ENCODE measurements at regions not wholly inside any gene's neighbourhood (a gene's known extent, or its start where the extent isn't known, plus 50 kb on each side); places are given as distances from the start of the nearest gene placed in this dataset.

DNA sequence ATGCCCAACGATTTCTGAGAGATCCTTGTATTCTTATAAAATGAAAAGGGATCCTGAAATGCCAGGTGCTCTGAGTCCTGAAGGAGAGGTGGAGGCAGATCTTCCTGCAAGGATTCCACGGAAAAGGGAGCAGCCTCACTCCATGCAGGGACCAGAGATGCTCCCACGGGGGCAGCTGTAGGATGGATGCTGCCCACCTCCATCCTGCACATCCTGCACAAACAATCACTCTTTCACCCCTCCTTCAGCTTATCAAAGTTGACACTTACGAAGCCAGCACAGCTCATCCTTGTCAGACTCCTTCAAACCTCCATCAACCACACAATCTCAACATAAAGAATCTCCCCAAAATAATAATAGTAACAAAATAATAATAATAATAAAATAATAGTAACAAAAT lies 119.1 kb downstream of the GGTLC2 start:
- H3K9ac ChIP-seq (ENCODE audit: low read depth, low read length), result no peak overlapping the region
- H3K27me3 ChIP-seq (ENCODE audit: control insufficient read depth, insufficient read depth, low read length), result peaks cover 69% of the 10 kb centered on the region
- no peak overlapping the region for H3K27ac ChIP-seq (ENCODE audit: low read depth, low read length)
- H3K4me3 ChIP-seq (ENCODE audit: low read depth, low read length), result no peak overlapping the region
- H3K36me3 ChIP-seq (ENCODE audit: control insufficient read depth, insufficient read depth, low read length), result no peaks in the 10 kb centered on the region
- no peaks in the 10 kb centered on the region for H3K4me1 ChIP-seq (ENCODE audit: control insufficient read depth, insufficient read depth, low read length)
- H3K9me3 ChIP-seq (ENCODE audit: control insufficient read depth, insufficient read depth, low read length), result no peaks in the 10 kb centered on the region

GRCh38 chr22:22764085-22764484 lies 119.7 kb downstream of the GGTLC2 start:
- Histone ChIP-seq H3K9ac (ENCODE audit: low read depth, low read length) (no peak overlapping the region), H3K27me3 (ENCODE audit: control insufficient read depth, insufficient read depth, low read length) (peaks cover 75% of the 10 kb centered on the region)

DNA sequence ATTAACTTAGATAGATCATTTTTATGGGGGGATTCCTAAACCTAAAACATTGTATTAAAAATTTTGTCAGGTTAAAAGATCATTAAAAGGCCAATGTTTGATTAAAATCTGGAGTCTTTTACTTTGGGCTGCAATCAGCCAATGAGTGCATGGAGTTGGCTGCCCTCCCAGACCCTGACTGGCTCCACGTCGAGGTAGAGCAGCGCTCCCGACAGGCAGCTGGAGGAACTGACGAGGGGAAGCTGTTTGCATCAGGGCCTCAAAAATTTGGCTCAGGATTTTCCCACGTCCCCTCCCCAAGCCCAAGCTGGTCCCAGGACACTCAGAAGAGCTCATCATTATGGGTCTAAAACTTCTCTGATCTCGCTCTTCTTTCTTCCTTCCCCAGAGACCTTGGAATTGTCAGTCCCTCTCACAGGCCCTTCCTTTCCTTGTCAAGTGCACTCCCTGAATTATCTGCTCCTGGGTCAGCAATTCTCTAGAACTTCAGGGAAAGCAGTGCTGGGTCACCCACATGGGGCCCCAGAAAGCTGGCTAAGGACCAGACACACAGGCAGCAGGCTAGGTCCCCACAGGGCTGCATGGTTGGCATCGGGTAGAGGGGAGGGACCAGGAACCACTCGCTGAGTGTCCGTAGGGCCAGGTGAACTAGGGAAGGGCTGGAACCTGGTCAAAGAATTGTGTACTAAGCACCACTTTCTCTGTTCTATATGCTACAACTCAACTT lies 119.6 kb upstream of the IGLL5 start:
- Histone ChIP-seq H3K4me3 (ENCODE audit: low read depth, low read length) (no peak overlapping the region), H3K27me3 (ENCODE audit: control insufficient read depth, insufficient read depth, low read length) (peaks cover 78% of the 10 kb centered on the region), H3K4me1 (ENCODE audit: control insufficient read depth, insufficient read depth, low read length) (no peaks in the 10 kb centered on the region), H3K9ac (ENCODE audit: low read depth, low read length) (no peak overlapping the region), H3K9me3 (ENCODE audit: control insufficient read depth, insufficient read depth, low read length) (no peaks in the 10 kb centered on the region), H3K27ac (ENCODE audit: low read depth, low read length) (no peak overlapping the region), H3K36me3 (ENCODE audit: control insufficient read depth, insufficient read depth, low read length) (no peaks in the 10 kb centered on the region)

More at GRCh38 chr22:22764085-22764484, 119.7 kb downstream of the GGTLC2 start:
- H3K4me3 ChIP-seq (ENCODE audit: low read depth, low read length), result no peak overlapping the region
- no peaks in the 10 kb centered on the region for H3K36me3 ChIP-seq (ENCODE audit: control insufficient read depth, insufficient read depth, low read length)
- no peak overlapping the region for H3K27ac ChIP-seq (ENCODE audit: low read depth, low read length)
- no peaks in the 10 kb centered on the region for H3K4me1 ChIP-seq (ENCODE audit: control insufficient read depth, insufficient read depth, low read length)
- no peaks in the 10 kb centered on the region for H3K9me3 ChIP-seq (ENCODE audit: control insufficient read depth, insufficient read depth, low read length)

GRCh38 chr22:22768885-22769284 lies 118.7 kb upstream of the IGLL5 start:
- Histone ChIP-seq H3K27ac (ENCODE audit: low read depth, low read length) (no peak overlapping the region), H3K9ac (ENCODE audit: low read depth, low read length) (no peak overlapping the region), H3K36me3 (ENCODE audit: control insufficient read depth, insufficient read depth, low read length) (no peaks in the 10 kb centered on the region), H3K27me3 (ENCODE audit: control insufficient read depth, insufficient read depth, low read length) (peaks cover 78% of the 10 kb centered on the region), H3K4me1 (ENCODE audit: control insufficient read depth, insufficient read depth, low read length) (no peaks in the 10 kb centered on the region), H3K9me3 (ENCODE audit: control insufficient read depth, insufficient read depth, low read length) (no peaks in the 10 kb centered on the region), H3K4me3 (ENCODE audit: low read depth, low read length) (no peak overlapping the region)

GRCh38 chr22:22769434-22770279 lies 118.0 kb upstream of the IGLL5 start:
- no peaks in the 10 kb centered on the region for H3K36me3 ChIP-seq (ENCODE audit: control insufficient read depth, insufficient read depth, low read length)
- no peak overlapping the region for H3K27ac ChIP-seq (ENCODE audit: low read depth, low read length)
- H3K27me3 ChIP-seq (ENCODE audit: control insufficient read depth, insufficient read depth, low read length), result peaks cover 78% of the 10 kb centered on the region
- H3K9ac ChIP-seq (ENCODE audit: low read depth, low read length), result no peak overlapping the region
- no peaks in the 10 kb centered on the region for H3K9me3 ChIP-seq (ENCODE audit: control insufficient read depth, insufficient read depth, low read length)
- no peaks in the 10 kb centered on the region for H3K4me1 ChIP-seq (ENCODE audit: control insufficient read depth, insufficient read depth, low read length)
- no peak overlapping the region for H3K4me3 ChIP-seq (ENCODE audit: low read depth, low read length)

DNA sequence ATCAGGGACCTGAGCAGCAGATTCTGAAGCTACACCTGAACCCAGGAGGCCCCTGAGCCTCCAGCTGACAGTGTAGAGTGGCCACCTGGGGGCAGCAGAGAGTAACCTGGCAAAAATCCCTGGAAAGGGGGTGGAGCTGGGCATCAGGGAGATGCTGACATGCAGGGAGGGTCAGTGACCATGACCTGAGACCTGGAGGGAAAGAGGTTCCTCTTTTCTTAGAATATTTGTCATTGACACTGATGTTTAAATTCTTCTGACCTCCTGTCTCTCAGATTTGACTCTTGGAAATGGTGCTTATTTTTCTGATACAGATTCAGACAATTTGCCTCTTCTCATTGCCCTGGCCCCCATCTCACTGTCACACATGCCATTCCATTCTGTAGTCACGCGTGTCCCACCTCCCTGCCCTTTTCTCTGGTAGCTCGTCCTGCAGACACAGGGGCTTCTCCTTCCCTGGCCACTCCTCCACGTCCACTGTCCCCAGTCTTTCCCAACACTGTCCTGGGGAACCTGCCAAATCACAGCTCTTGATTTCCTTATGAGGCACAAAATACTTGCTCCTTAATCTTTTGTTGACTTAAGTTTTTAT lies 117.2 kb upstream of the IGLL5 start:
- Histone ChIP-seq H3K27me3 (ENCODE audit: control insufficient read depth, insufficient read depth, low read length) (peaks cover 79% of the 10 kb centered on the region), H3K4me1 (ENCODE audit: control insufficient read depth, insufficient read depth, low read length) (no peaks in the 10 kb centered on the region), H3K4me3 (ENCODE audit: low read depth, low read length) (no peak overlapping the region), H3K27ac (ENCODE audit: low read depth, low read length) (no peak overlapping the region), H3K9ac (ENCODE audit: low read depth, low read length) (no peak overlapping the region), H3K36me3 (ENCODE audit: control insufficient read depth, insufficient read depth, low read length) (no peaks in the 10 kb centered on the region), H3K9me3 (ENCODE audit: control insufficient read depth, insufficient read depth, low read length) (no peaks in the 10 kb centered on the region)

DNA sequence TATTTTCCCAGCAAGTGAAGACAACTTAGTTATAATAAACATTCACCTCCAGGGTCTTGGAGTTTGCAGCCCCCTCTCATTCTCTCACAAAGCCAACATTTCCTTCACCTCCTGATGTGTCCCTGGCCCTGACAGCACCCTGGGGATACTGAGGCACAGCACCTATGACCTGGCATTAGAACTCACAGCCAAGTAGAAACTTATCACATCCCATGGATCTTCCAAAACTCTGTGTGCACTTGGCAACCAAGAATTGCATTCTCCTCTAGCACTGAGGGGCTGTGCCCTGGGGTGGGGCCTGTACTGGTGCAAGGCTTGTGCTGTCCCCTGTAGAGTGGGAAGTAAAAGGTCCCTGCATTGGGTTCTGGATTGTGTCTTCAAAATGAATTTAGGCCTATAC lies 116.7 kb upstream of the IGLL5 start:
- Histone ChIP-seq H3K27me3 (ENCODE audit: control insufficient read depth, insufficient read depth, low read length) (peaks cover 79% of the 10 kb centered on the region), H3K9ac (ENCODE audit: low read depth, low read length) (no peak overlapping the region), H3K4me1 (ENCODE audit: control insufficient read depth, insufficient read depth, low read length) (no peaks in the 10 kb centered on the region), H3K27ac (ENCODE audit: low read depth, low read length) (no peak overlapping the region), H3K4me3 (ENCODE audit: low read depth, low read length) (no peak overlapping the region), H3K36me3 (ENCODE audit: control insufficient read depth, insufficient read depth, low read length) (no peaks in the 10 kb centered on the region), H3K9me3 (ENCODE audit: control insufficient read depth, insufficient read depth, low read length) (no peaks in the 10 kb centered on the region)

DNA sequence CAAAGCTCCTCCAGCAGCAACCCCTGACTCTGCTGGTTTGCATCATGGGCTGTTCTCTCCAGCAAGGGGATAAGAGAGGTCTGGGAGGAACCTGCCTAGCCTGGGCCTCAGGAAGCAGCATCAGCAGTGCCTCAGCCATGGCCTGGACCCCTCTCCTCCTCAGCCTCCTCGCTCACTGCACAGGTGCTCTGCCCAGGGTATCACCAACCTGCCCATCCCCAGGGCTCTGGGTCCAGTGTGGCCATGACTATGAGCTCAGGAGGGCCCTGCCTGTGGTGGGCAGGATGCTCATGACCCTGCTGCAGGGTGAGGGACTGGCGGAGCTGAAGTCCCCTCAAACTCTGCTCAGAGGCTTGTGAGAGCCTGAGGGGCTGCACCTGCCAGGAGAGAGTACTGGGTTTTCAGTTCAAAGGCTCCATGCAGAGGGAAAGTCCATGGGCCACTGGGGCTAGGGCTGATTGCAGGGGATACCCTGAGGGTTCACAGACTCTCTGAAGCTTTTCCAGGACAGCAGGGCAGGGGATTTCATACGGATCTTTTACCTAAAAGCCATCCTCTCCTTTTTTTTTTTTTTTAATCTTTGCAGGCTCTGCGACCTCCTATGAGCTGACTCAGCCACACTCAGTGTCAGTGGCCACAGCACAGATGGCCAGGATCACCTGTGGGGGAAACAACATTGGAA lies 115.8 kb upstream of the IGLL5 start:
- no peaks in the 10 kb centered on the region for H3K9me3 ChIP-seq (ENCODE audit: control insufficient read depth, insufficient read depth, low read length)
- H3K9ac ChIP-seq (ENCODE audit: low read depth, low read length), result no peak overlapping the region
- H3K36me3 ChIP-seq (ENCODE audit: control insufficient read depth, insufficient read depth, low read length), result no peaks in the 10 kb centered on the region
- H3K27ac ChIP-seq (ENCODE audit: low read depth, low read length), result no peak overlapping the region
- H3K4me1 ChIP-seq (ENCODE audit: control insufficient read depth, insufficient read depth, low read length), result no peaks in the 10 kb centered on the region
- no peak overlapping the region for H3K4me3 ChIP-seq (ENCODE audit: low read depth, low read length)
- peaks cover 78% of the 10 kb centered on the region for H3K27me3 ChIP-seq (ENCODE audit: control insufficient read depth, insufficient read depth, low read length)

GRCh38 chr22:22772396-22772795 lies 115.2 kb upstream of the IGLL5 start:
- no peaks in the 10 kb centered on the region for H3K36me3 ChIP-seq (ENCODE audit: control insufficient read depth, insufficient read depth, low read length)
- no peak overlapping the region for H3K9ac ChIP-seq (ENCODE audit: low read depth, low read length)
- H3K4me1 ChIP-seq (ENCODE audit: control insufficient read depth, insufficient read depth, low read length), result no peaks in the 10 kb centered on the region
- no peaks in the 10 kb centered on the region for H3K9me3 ChIP-seq (ENCODE audit: control insufficient read depth, insufficient read depth, low read length)
- H3K27me3 ChIP-seq (ENCODE audit: control insufficient read depth, insufficient read depth, low read length), result peaks cover 78% of the 10 kb centered on the region
- no peak overlapping the region for H3K4me3 ChIP-seq (ENCODE audit: low read depth, low read length)
- no peak overlapping the region for H3K27ac ChIP-seq (ENCODE audit: low read depth, low read length)

DNA sequence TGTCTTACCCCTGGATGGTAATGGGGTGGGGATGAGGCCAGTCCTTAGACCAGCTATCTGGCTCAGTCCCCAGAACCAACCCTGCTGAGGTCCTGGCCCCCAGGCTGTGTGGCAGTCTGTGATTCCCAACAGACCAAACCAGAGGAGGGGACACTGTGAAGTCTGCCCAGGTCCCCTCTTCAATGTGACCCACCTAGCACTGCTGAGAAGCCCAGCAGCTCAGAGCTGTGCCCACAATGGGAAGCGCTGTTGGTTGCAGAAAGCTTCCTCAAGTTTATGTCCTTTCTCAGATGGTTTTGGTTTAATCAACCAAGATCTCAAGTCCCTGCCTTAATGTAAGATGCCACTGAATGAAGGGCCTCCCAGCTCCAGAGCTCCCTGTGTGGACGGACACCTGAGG lies 114.7 kb upstream of the IGLL5 start:
- Histone ChIP-seq H3K27me3 (ENCODE audit: control insufficient read depth, insufficient read depth, low read length) (peaks cover 79% of the 10 kb centered on the region), H3K9me3 (ENCODE audit: control insufficient read depth, insufficient read depth, low read length) (no peaks in the 10 kb centered on the region), H3K4me1 (ENCODE audit: control insufficient read depth, insufficient read depth, low read length) (no peaks in the 10 kb centered on the region), H3K36me3 (ENCODE audit: control insufficient read depth, insufficient read depth, low read length) (no peaks in the 10 kb centered on the region), H3K9ac (ENCODE audit: low read depth, low read length) (no peak overlapping the region), H3K27ac (ENCODE audit: low read depth, low read length) (no peak overlapping the region), H3K4me3 (ENCODE audit: low read depth, low read length) (no peak overlapping the region)

Measured in HUES48 (cell line).